GM03348 (cell line): ENCODE measurements at regions not wholly inside any gene's neighbourhood (a gene's known extent, or its start where the extent isn't known, plus 50 kb on each side); places are given as distances from the start of the nearest gene placed in this dataset.
"Not testable (repeated sequence)": the region's sequence is repeated elsewhere in the genome, so short reads cannot be mapped to it uniquely, and the experiment has no call there.

ENCODE experiments used
- DNase-seq: peaks from one replicate; pipeline ENCODE4 v3.0.0; 2012; ENCODE audit warnings: low spot score

DNA sequence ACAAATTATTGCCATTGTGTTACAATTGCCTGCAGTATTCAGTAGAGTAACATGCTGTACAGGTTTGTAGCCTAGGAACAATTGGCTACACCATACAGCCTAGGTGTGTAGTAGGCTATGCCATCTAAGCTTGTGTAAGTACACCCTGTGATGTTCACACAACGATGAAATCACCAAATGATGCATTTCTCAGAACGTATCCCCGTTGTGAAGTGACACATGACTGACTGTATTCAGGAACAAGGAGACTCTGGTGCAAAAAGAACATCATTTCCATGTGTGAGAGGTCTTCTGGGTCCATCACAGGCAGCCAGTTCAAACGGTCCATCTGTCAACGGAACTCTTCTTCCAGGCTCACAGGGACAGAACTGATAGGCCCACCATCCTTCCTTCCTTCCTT lies 263.7 kb downstream of the ANAPC1 start:
- no peak for DNase-seq

- peak; percentile 13 for DNase-seq
Observed at GRCh38 chr2:111622859-111623258, 261.1 kb downstream of the ANAPC1 start.

DNA sequence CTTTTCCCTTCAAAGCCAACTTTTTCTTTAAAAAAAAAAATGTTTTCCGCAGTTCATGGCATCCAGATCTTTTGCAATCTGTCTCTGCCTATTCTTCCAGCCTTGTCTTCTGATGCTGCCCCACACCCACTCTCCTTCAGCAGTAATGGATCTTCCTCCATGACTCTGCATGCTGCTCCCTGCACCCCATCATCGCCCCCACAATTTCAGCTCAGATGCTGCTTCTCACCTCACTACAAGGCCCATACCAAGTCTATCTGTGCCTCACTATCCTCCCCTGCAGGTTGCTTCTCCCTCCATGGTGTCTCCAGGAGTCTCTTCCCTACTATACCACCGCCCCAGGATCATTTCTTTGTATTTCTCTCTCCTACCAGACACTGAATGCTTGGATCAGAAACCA lies 260.6 kb downstream of the ANAPC1 start:
- DNase-seq: no peak

- DNase-seq: peak; percentile 81
Observed at GRCh38 chr2:111624411-111625156, 259.4 kb downstream of the ANAPC1 start.

DNA sequence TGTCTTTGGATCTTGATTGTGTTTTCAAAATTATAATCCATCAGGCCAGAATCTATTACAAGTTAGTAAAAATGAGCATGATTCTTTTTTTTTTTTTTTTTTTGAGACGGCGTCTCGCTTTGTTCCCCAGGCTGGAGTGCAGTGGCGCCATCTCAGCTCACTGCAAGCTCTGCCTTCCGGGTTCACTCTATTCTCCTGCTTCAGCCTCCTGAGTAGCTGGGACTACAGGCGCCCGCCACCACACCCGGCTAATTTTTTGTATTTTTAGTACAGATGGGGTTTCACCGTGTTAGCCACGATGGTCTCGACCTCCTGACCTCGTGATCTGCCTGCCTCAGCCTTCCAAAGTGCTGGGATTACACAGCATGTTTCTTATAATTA lies 258.8 kb downstream of the ANAPC1 start:
- not testable (repeated sequence) for DNase-seq

DNA sequence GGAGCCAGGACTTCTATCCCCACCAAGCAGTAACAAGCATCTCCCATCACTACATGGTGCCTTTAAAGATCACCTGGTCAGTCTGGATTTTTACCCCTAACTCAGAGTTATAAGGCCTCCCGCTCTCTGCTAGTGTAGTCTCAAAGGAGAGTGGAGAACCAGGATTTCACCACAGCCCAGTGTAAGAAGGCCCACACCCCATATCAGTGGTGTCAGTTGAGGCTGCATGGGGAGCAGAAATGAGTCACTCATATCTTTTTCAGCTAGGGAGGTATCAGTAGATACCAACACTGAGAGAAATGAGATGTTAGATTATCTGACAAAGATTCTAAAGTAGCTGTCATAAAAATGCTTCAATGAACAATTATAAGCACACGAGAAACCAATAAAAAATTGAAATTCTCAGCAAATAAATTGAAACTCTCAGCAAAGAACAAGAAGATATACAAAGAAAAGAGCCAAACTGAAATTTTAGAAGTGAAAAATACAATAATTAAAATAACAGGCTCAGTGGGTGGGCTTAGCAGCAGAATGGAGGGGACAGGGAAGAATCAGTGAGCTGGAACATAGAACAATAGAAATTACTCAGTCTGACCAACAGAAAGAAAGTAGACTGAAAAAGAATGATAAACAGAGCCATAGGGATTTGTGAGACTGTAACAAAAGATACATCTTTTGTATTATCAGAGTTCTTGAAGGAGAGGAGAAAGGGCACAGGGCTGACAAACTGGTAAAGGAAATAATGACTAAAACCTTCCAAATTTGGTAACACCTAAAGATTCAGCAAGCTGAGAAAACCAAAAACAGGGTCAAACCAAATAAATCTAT lies 257.7 kb downstream of the ANAPC1 start:
- DNase-seq: no peak

DNA sequence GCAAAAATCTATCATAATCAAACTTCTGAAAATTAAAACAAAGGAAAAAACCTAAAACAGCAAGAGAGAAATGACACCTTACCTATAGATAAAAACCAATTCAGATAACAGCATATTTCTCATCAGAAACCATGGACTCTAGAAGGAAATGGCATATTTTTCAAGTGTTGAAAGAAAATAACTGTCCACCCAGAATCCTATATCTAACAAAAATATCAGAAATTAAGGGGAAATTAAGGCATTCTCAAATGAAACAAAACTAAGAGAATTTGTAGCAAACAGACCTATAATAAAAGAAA lies 257.2 kb downstream of the ANAPC1 start:
- DNase-seq: no peak

DNA sequence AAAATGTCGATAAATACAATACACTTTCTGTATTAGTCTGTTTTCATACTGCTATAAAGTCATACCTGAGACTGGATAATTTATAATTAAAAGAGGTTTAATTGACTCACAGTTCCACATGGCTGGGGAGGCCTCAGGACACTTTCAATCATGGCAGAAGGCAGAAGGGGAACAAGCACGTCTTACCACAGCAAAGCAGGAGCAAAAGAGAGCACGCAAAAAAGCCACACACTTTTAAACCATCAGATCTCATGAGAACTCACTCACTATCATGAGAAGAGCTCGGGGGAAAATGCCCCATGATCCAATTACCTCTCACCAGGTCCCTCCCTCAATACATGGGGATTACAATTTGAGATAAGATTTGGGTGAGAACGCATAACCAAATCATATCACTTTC lies 256.7 kb downstream of the ANAPC1 start:
- DNase-seq: no peak

- DNase-seq: no peak
Observed at GRCh38 chr2:111628221-111628620, 255.8 kb downstream of the ANAPC1 start.

DNA sequence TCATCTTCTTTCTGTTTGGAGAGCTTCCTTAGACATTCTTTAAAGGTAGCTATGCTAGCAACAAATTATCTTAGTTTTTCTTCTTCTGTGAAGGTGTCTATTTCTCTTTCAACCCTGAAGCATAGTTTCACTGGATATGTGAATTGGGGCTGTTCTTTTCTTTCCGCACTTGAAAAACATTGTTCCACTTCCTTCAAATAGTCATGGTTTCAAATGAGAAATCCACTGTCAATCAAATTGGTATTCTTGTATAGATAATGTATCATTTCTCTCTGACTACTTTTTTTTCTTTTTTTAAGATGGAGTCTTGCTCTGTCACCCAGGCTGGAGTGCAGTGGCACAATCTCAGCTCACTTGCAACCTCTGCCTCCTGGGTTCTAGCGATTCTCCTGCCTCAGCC lies 254.0 kb downstream of the ANAPC1 start:
- no peak for DNase-seq

DNA sequence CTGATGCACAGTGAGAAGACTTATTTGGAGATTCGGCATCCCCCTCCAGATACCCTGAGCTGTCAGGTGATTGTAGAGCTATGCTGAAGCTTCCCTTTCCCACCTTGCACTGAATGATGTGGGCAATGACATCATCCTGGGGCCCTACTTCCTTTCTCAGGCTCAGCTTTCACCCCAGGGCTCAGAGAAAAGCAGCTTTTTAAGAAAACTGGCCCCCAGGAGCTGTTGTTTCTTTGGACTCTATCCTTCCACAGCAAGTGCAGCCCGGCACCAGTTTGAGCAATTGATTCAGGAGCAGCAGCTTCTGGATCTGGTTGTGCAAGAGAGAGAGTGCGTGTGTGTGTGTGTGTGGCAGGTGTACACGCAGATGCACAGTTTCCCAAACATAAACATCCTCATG lies 251.3 kb downstream of the ANAPC1 start:
- DNase-seq: no peak

DNA sequence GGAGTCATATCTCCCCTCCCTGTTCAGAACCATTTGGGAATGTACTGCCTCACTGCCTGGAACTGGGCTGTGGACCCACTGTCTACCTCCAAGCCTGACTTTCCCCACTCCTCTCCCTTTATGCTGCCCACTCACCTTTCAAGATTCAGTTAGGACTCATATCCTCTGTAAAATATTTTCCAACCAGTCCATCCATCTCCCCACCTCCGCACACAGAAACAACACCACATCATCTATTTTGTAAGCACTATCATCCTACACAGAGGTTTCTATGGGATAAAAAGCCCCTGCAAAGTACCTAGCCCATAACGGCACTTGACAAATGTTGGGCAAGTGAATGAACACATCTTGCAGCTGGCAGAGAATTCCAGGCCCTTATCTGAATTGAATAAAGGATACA lies 250.8 kb downstream of the ANAPC1 start:
- no peak for DNase-seq

GRCh38 chr2:111633643-111634042 lies 250.3 kb downstream of the ANAPC1 start:
- no peak for DNase-seq

DNA sequence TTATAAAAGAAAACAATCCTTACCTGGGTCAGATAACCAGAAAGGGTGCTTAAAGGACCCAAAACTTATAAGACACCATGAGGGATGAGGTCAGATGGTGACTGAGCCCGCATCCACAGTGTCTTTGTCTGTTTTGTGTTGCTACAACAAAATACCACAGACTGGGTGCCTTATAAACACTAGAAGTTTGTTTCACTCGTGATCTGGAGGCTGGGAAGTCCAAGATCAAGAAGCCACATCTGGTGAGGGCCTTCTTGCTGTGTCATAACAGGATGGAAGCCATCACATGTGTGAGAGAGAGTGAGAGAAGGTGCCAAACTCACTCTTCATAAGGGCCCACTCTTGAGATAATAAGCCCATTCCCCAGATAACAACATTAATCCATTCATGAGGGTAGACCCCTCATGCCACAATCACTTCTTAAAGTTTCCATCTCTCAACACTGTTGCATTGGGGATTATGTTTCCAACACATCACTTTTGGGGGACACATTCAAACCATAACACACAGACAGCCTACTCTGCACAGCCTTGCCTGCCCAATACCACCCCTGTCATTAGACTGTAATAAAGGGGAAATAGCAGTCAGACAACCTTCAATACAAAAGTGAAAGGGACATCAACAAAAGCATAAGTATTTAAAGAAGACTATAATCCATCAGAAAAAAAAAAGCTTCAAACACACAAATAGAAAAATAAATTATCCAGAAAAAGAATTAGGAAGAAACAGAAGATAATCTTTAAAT lies 249.8 kb downstream of the ANAPC1 start:
- no peak for DNase-seq

DNA sequence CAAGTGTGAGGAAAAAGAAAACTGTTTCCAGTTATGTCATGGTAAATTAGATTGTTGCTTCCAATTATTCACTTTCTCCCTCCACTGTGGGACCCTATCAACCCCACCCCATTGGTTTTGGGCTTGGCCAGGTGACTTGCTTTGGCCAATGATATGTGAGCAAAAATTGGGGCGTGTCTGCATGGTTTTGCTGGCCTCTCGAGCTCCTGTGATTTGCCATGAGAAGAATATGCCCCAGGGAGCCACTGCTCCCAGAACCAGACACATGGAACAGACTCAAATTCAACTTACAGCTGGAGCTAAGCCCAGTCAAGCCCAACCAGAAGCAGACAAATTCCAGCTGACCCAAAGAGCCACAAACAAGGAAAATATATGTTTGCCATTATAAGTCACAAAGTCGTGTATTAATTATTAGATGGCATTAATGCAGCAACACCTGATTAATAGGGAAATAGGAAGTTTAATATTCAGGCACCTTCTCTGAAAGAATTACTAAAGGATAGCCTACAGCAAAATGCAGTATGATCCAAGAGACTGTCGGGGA lies 248.9 kb downstream of the ANAPC1 start:
- DNase-seq: no peak

GRCh38 chr2:111636905-111637304 lies 247.1 kb downstream of the ANAPC1 start:
- no peak for DNase-seq

- no peak for DNase-seq
Observed at GRCh38 chr2:111638274-111638877, 245.6 kb downstream of the ANAPC1 start.

- no peak for DNase-seq
Observed at GRCh38 chr2:111640480-111640879, 243.5 kb downstream of the ANAPC1 start.

- no peak for DNase-seq
Observed at GRCh38 chr2:111642586-111643327, 241.2 kb downstream of the ANAPC1 start.

DNA sequence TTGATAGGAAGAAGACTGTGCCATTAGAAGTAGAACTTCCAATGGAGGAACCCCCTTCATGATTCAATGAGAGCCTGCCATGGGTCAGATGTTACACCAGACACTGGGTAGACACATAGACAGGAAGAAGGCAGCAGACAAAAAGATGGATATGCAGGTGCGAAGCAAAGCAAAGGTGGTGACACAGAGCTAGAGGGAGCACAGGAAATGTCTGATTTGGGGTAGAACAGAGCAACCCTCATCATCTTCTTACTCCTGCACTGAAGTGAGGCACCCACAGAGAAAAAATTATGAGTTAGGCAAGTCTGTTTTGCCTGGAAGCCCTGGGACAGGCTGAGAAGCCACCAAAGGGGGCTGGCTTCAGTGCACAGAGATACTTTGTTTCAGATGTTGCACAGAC lies 240.2 kb downstream of the ANAPC1 start:
- DNase-seq: no peak

DNA sequence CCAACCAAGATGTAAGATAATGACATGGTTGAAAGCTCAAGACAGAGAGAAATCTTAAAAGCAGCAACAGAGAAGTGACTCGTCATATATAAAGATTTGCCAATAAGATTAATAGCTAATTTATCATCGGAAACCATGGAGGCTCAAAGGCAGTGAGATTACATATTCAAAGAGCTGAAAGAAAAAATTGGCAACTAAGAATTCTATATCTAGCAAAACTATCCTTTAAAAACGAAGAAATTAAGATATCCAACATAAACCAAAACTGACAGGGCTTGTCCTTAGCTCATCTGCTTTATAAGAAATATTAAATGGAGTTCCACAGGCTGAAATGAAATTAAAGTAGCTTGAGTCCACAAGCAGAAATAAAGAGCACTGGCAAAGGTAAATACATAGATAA lies 236.6 kb downstream of the ANAPC1 start:
- DNase-seq: no peak

GRCh38 chr2:111652038-111652437 lies 232.0 kb downstream of the ANAPC1 start:
- DNase-seq: no peak
